Activated CD4-positive, alpha-beta T cell treated with anti-CD3 and anti-CD28 coated beads, Interleukin-2, Interleukin-6, amounts not matched to agents 100 ng/mL and 50 ng/mL, durations not matched to agents 16 hours and 8 hours (primary cell): ENCODE measurements at regions not wholly inside any gene's neighbourhood (a gene's known extent, or its start where the extent isn't known, plus 50 kb on each side); places are given as distances from the start of the nearest gene placed in this dataset.
A peak's percentile ranks its signal among the peaks of the same experiment; 100 is the strongest.
"Not testable (repeated sequence)": the region's sequence is repeated elsewhere in the genome, so short reads cannot be mapped to it uniquely, and the experiment has no call there.

Source experiments
- DNase-seq: peaks from one replicate; pipeline ENCODE4 v3.0.0-alpha.2; 2020

- DNase-seq, result no peak
These were observed 152.2 kb downstream of the LIPI start for GRCh38 chr21:14058566-14058965.

GRCh38 chr21:14057841-14058481, 152.8 kb downstream of the LIPI start:
- not testable (repeated sequence) for DNase-seq

- DNase-seq, result no peak
These were observed 153.4 kb downstream of the LIPI start for GRCh38 chr21:14057313-14057712.

GRCh38 chr21:14056771-14057191, 154.0 kb downstream of the LIPI start:
- DNase-seq, result no peak

GRCh38 chr21:14055746-14056515, 154.8 kb downstream of the LIPI start:
- not testable (repeated sequence) for DNase-seq

GRCh38 chr21:14054682-14055081, 156.1 kb downstream of the LIPI start:
- DNase-seq, result no peak

- no peak for DNase-seq
These were observed 160.6 kb downstream of the LIPI start for GRCh38 chr21:14050121-14050520.

- DNase-seq, result no peak
These were observed 164.4 kb downstream of the LIPI start for GRCh38 chr21:14046401-14046800.

GRCh38 chr21:14040386-14040785, 170.4 kb downstream of the LIPI start:
- DNase-seq, result no peak

GRCh38 chr21:14028619-14029018, 182.1 kb downstream of the LIPI start:
- not testable (repeated sequence) for DNase-seq

GRCh38 chr21:14027235-14027869, 183.4 kb downstream of the LIPI start:
- peak; percentile 95 for DNase-seq

GRCh38 chr21:14020108-14020507, 190.6 kb downstream of the LIPI start:
- not testable (repeated sequence) for DNase-seq

- not testable (repeated sequence) for DNase-seq
These were observed 194.9 kb downstream of the LIPI start for GRCh38 chr21:14015841-14016240.

- not testable (repeated sequence) for DNase-seq
These were observed 196.9 kb downstream of the LIPI start for GRCh38 chr21:14013623-14014498.

GRCh38 chr21:14013056-14013603, 197.6 kb downstream of the LIPI start:
- no peak for DNase-seq

GRCh38 chr21:14012409-14012808, 198.3 kb downstream of the LIPI start:
- DNase-seq, result no peak

GRCh38 chr21:14011751-14012150, 199.0 kb downstream of the LIPI start:
- DNase-seq, result not testable (repeated sequence)

- not testable (repeated sequence) for DNase-seq
These were observed 199.6 kb downstream of the LIPI start for GRCh38 chr21:14011149-14011548.

- no peak for DNase-seq
These were observed 200.0 kb downstream of the LIPI start for GRCh38 chr21:14010729-14011128.

- DNase-seq, result not testable (repeated sequence)
These were observed 200.8 kb downstream of the LIPI start for GRCh38 chr21:14009990-14010389.

- not testable (repeated sequence) for DNase-seq
These were observed 201.3 kb downstream of the LIPI start for GRCh38 chr21:14009238-14009981.

- not testable (repeated sequence) for DNase-seq
These were observed 202.3 kb downstream of the LIPI start for GRCh38 chr21:14008436-14008835.
